ENCODE measurements at regions not wholly inside any gene's neighbourhood (a gene's known extent, or its start where the extent isn't known, plus 50 kb on each side); places are given as distances from the start of the nearest gene placed in this dataset.

- CTCF ChIA-PET = no interaction called here
- no peaks in the 10 kb centered on the region; the same call in 1 of the 2 replicates for H3K27me3 ChIP-seq (ENCODE audit: control insufficient read depth, insufficient read depth, low read length)
- DNase-seq (ENCODE audit: low read depth) = peak; percentile 56
- no peak for TF ChIP-seq CTCF (IDR thresholded peaks at IDR 0.05; ENCODE audit: insufficient read depth, low read depth, low read length)
- no peak overlapping the region for H3K4me3 ChIP-seq (ENCODE audit: low read depth, low read length)
- POLR2A ChIA-PET = no interaction called here
- H3K36me3 ChIP-seq (ENCODE audit: control insufficient read depth, insufficient read depth, low read length) = no peaks in the 10 kb centered on the region
Measured at GRCh38 chr2:215637651-215638050, 201.8 kb upstream of the FN1 start.

GRCh38 chr2:215636816-215637215, 200.9 kb upstream of the FN1 start:
- H3K4me3 ChIP-seq (ENCODE audit: low read depth, low read length) = no peak overlapping the region
- no peak for TF ChIP-seq CTCF (IDR thresholded peaks at IDR 0.05; ENCODE audit: insufficient read depth, low read depth, low read length)
- DNase-seq (ENCODE audit: low read depth) = no peak
- CTCF ChIA-PET = no interaction called here
- H3K27me3 ChIP-seq (ENCODE audit: control insufficient read depth, insufficient read depth, low read length) = no peaks in the 10 kb centered on the region; the same call in 1 of the 2 replicates
- no peaks in the 10 kb centered on the region for H3K36me3 ChIP-seq (ENCODE audit: control insufficient read depth, insufficient read depth, low read length)
- POLR2A ChIA-PET = no interaction called here

GRCh38 chr2:215635788-215636139, 199.9 kb upstream of the FN1 start:
- no peak for TF ChIP-seq CTCF (IDR thresholded peaks at IDR 0.05; ENCODE audit: insufficient read depth, low read depth, low read length)
- no peak for DNase-seq (ENCODE audit: low read depth)
- POLR2A ChIA-PET = no interaction called here
- Histone ChIP-seq H3K36me3 (ENCODE audit: control insufficient read depth, insufficient read depth, low read length) (no peaks in the 10 kb centered on the region), H3K27me3 (ENCODE audit: control insufficient read depth, insufficient read depth, low read length) (no peaks in the 10 kb centered on the region; the same call in 1 of the 2 replicates), H3K4me3 (ENCODE audit: low read depth, low read length) (no peak overlapping the region)
- CTCF ChIA-PET = no interaction called here

- no peaks in the 10 kb centered on the region; the same call in 1 of the 2 replicates for H3K27me3 ChIP-seq (ENCODE audit: control insufficient read depth, insufficient read depth, low read length)
- no peak for TF ChIP-seq CTCF (IDR thresholded peaks at IDR 0.05; ENCODE audit: insufficient read depth, low read depth, low read length)
- CTCF ChIA-PET = interaction anchor here (1.3 kb wide), 1 partner anchor 18 kb away, joined by 4 read pairs; no protein-coding TSS in a partner anchor
- H3K4me3 ChIP-seq (ENCODE audit: low read depth, low read length) = no peak overlapping the region
- H3K36me3 ChIP-seq (ENCODE audit: control insufficient read depth, insufficient read depth, low read length) = no peaks in the 10 kb centered on the region
- DNase-seq (ENCODE audit: low read depth) = no peak
- POLR2A ChIA-PET = no interaction called here
Measured at GRCh38 chr2:215635071-215635787, 199.4 kb upstream of the FN1 start.

GRCh38 chr2:215633360-215633759, 197.5 kb upstream of the FN1 start:
- no peak overlapping the region for H3K4me3 ChIP-seq (ENCODE audit: low read depth, low read length)
- DNase-seq (ENCODE audit: low read depth) = no peak
- ChIA-PET CTCF (no interaction called here), POLR2A (no interaction called here)
- H3K27me3 ChIP-seq (ENCODE audit: control insufficient read depth, insufficient read depth, low read length) = no peaks in the 10 kb centered on the region; the same call in 1 of the 2 replicates
- H3K36me3 ChIP-seq (ENCODE audit: control insufficient read depth, insufficient read depth, low read length) = no peaks in the 10 kb centered on the region
- TF ChIP-seq CTCF (IDR thresholded peaks at IDR 0.05; ENCODE audit: insufficient read depth, low read depth, low read length) = no peak

Data from BJ (cell line).